GM23248 (cell line): ENCODE measurements at regions not wholly inside any gene's neighbourhood (a gene's known extent, or its start where the extent isn't known, plus 50 kb on each side); places are given as distances from the start of the nearest gene placed in this dataset.

Source experiments
- DNase-seq: peaks from one replicate; pipeline ENCODE4 v3.0.0-alpha.2; 2015
- H2AFZ ChIP-seq: fragments of 200-600 bp; sonication (generic); 2 replicates; pipeline ENCODE4 v1.6.1; 2016; ENCODE audit warnings: antibody characterized with exemption
- H3F3A ChIP-seq: fragments of 200-600 bp; sonication (generic); 2 replicates; pipeline ENCODE4 v1.6.1; 2016; ENCODE audit warnings: mild to moderate bottlenecking, antibody characterized with exemption, mixed run types; ENCODE audit not compliant: insufficient read depth
- H3K27ac ChIP-seq: fragments of 200-600 bp; sonication (generic); 2 replicates; pipeline ENCODE4 v1.5.1; 2016; ENCODE audit warnings: mild to moderate bottlenecking
- H3K27me3 ChIP-seq: fragments of 200-600 bp; sonication (generic); replicated peaks from 2 replicates; pipeline ENCODE4 v1.6.1; 2016; ENCODE audit warnings: mild to moderate bottlenecking; ENCODE audit not compliant: insufficient read depth
- H3K36me3 ChIP-seq: fragments of 200-600 bp; sonication (generic); 2 replicates; pipeline ENCODE4 v1.6.1; 2016; ENCODE audit warnings: low read depth, mild to moderate bottlenecking
- H3K4me1 ChIP-seq: fragments of 200-600 bp; sonication (generic); 2 replicates; pipeline ENCODE4 v1.6.1; 2016; ENCODE audit warnings: mild to moderate bottlenecking; ENCODE audit not compliant: insufficient read depth
- H3K4me2 ChIP-seq: fragments of 200-600 bp; sonication (generic); one replicate; pipeline ENCODE4 v1.6.1; 2016; ENCODE audit warnings: mild to moderate bottlenecking; ENCODE audit not compliant: unreplicated experiment
- H3K4me3 ChIP-seq: fragments of 200-600 bp; sonication (generic); 2 replicates; pipeline ENCODE4 v1.5.1; 2016; ENCODE audit warnings: mild to moderate bottlenecking
- H3K79me2 ChIP-seq: fragments of 200-600 bp; sonication (generic); 2 replicates; pipeline ENCODE4 v1.6.1; 2016; ENCODE audit warnings: mild to moderate bottlenecking; ENCODE audit not compliant: insufficient read depth
- H3K9ac ChIP-seq: fragments of 200-600 bp; sonication (generic); 2 replicates; pipeline ENCODE4 v1.6.1; 2016; ENCODE audit warnings: mild to moderate bottlenecking
- H3K9me2 ChIP-seq: fragments of 200-600 bp; sonication (generic); 2 replicates; pipeline ENCODE4 v1.6.1; 2016; ENCODE audit warnings: mixed run types, mild to moderate bottlenecking, moderate library complexity; ENCODE audit not compliant: insufficient read depth
- H3K9me3 ChIP-seq: fragments of 200-600 bp; sonication (generic); one replicate; pipeline ENCODE4 v1.6.1; 2017; ENCODE audit warnings: low read depth
- H4K20me1 ChIP-seq: fragments of 200-600 bp; sonication (generic); 2 replicates; pipeline ENCODE4 v1.6.0; 2016; ENCODE audit not compliant: insufficient read depth
- EZH2 ChIP-seq: fragments of 200-600 bp; sonication (generic); IDR thresholded peaks from 2 replicates; pipeline ENCODE4 v1.6.1; 2018; ENCODE audit warnings: antibody characterized with exemption, mild to moderate bottlenecking; ENCODE audit not compliant: insufficient read depth, poor library complexity, severe bottlenecking
- EZH2phosphoT487 ChIP-seq: fragments of 200-600 bp; sonication (generic); IDR thresholded peaks from 2 replicates; pipeline ENCODE4 v1.6.1; 2018; ENCODE audit warnings: antibody characterized with exemption, moderate library complexity, mild to moderate bottlenecking, low read depth; ENCODE audit not compliant: insufficient read depth
- WGBS, 2 experiments: methylation state at CpG; one replicate each; pipeline ENCODE4 v1.1.6; 2015 to 2017; ENCODE audit warnings: low lambda C conversion rate in 2 of 2, low coverage in 1 of 2; ENCODE audit errors: missing lambda C conversion rate in 2 of 2; 5-methylcytosine and 5-hydroxymethylcytosine counted together
- in situ Hi-C: fragments of 300-500 bp; cut with MboI; formaldehyde crosslinking; loops from 2 replicates; pipeline ENCODE4 v1.15.0; 2020

- in situ Hi-C loops: no loop called here
- no peak for DNase-seq
- Histone ChIP-seq H3F3A (no peaks in the 10 kb centered on the region), H3K36me3 (no peaks in the 10 kb centered on the region; the same call in 1 of the 2 replicates), H3K4me3 (no peak overlapping the region), H3K4me1 (peaks cover 9% of the 10 kb centered on the region), H3K9ac (no peak overlapping the region), H2AFZ (no peak overlapping the region), H3K9me2 (no peaks in the 10 kb centered on the region), H3K27ac (no peak overlapping the region), H4K20me1 (no peaks in the 10 kb centered on the region; the same call in 1 of the 2 replicates), H3K9me3 (no peaks in the 10 kb centered on the region), H3K79me2 (no peaks in the 10 kb centered on the region), H3K27me3 (no peaks in the 10 kb centered on the region), H3K4me2 (no peak overlapping the region)
- no peak for TF ChIP-seq EZH2
- TF ChIP-seq EZH2phosphoT487: no peak
- 35 to 39% methylated on average over 5 of the region's 5 CpGs for WGBS, 2 experiments
Observed at GRCh38 chr1:219264561-219264960, 90.9 kb downstream of the LYPLAL1 start.
